ENCODE measurements at regions not wholly inside any gene's neighbourhood (a gene's known extent, or its start where the extent isn't known, plus 50 kb on each side); places are given as distances from the start of the nearest gene placed in this dataset.

- no peaks in the 10 kb centered on the region for H3K36me3 ChIP-seq
- H3K4me1 ChIP-seq: no peaks in the 10 kb centered on the region
- 39 to 64% (median 59%) methylated on average over 2 of the region's 2 CpGs for WGBS, 4 donors
- no peaks in the 10 kb centered on the region for H3K27me3 ChIP-seq
- DNase-seq (no peak), ATAC-seq (no peak)
- peaks cover 0 to 4% (median 0%) of the 10 kb centered on the region in 12 donors for H3K9me3 ChIP-seq
- no peak overlapping the region for H3K4me3 ChIP-seq
- intact Hi-C loops (cut with DNase I): no loop called here
- TF ChIP-seq POLR2A (IDR thresholded peaks at IDR 0.05) (no peak), CTCF (IDR thresholded peaks at IDR 0.05) (no peak)
- H3K27ac ChIP-seq: no peak overlapping the region
Measured at GRCh38 chr2:18317017-18317416, 243.4 kb downstream of the RDH14 start.

GRCh38 chr2:18312818-18313217 lies 247.6 kb downstream of the RDH14 start:
- peaks cover 0 to 4% (median 0%) of the 10 kb centered on the region in 12 donors for H3K9me3 ChIP-seq
- no peak for TF ChIP-seq POLR2A (IDR thresholded peaks at IDR 0.05)
- TF ChIP-seq CTCF (IDR thresholded peaks at IDR 0.05): no peak
- intact Hi-C loops (cut with DNase I): no loop called here
- H3K27ac ChIP-seq: no peak overlapping the region
- no peaks in the 10 kb centered on the region for H3K27me3 ChIP-seq
- ATAC-seq (no peak), DNase-seq (no peak)
- no peaks in the 10 kb centered on the region for H3K36me3 ChIP-seq
- 46 to 68% (median 56%) methylated on average over 3 of the region's 3 CpGs for WGBS, 4 donors
- H3K4me1 ChIP-seq: peaks cover 0 to 4% (median 0%) of the 10 kb centered on the region in 12 donors
- no peak overlapping the region for H3K4me3 ChIP-seq

GRCh38 chr2:18311420-18312195 lies 248.8 kb downstream of the RDH14 start:
- ATAC-seq (peak in 2 of 4 donors; percentile 52 to 73), DNase-seq (no peak)
- no peaks in the 10 kb centered on the region for H3K36me3 ChIP-seq
- no peaks in the 10 kb centered on the region for H3K27me3 ChIP-seq
- H3K9me3 ChIP-seq: peaks cover 0 to 9% (median 0%) of the 10 kb centered on the region in 12 donors
- TF ChIP-seq POLR2A (IDR thresholded peaks at IDR 0.05): no peak
- TF ChIP-seq CTCF (IDR thresholded peaks at IDR 0.05): no peak
- peaks cover 0 to 4% (median 0%) of the 10 kb centered on the region in 12 donors for H3K4me1 ChIP-seq
- H3K4me3 ChIP-seq: peak overlapping the region in 4 of 12 donors; percentile 16 to 38 (median 28)
- intact Hi-C loops (cut with DNase I): no loop called here
- WGBS, 4 donors: 61 to 74% (median 63%) methylated on average over 4 of the region's 4 CpGs
- peak overlapping the region in 5 of 12 donors; percentile 10 to 68 (median 24) for H3K27ac ChIP-seq

- no peaks in the 10 kb centered on the region for H3K27me3 ChIP-seq
- H3K4me3 ChIP-seq: no peak overlapping the region
- intact Hi-C loops (cut with DNase I): no loop called here
- DNase-seq (no peak), ATAC-seq (no peak)
- H3K9me3 ChIP-seq: peaks cover 0 to 9% (median 0%) of the 10 kb centered on the region in 12 donors
- no peak overlapping the region for H3K27ac ChIP-seq
- peaks cover 0 to 4% (median 0%) of the 10 kb centered on the region in 12 donors for H3K4me1 ChIP-seq
- 94 to 96% (median 95%) methylated on average over 4 of the region's 4 CpGs for whole genome bisulfite sequencing, 4 donors
- TF ChIP-seq POLR2A (IDR thresholded peaks at IDR 0.05): no peak
- no peak for TF ChIP-seq CTCF (IDR thresholded peaks at IDR 0.05)
- H3K36me3 ChIP-seq: no peaks in the 10 kb centered on the region
Measured at GRCh38 chr2:18309627-18310026, 250.8 kb downstream of the RDH14 start.
